Caco-2 (cell line): ENCODE measurements at regions not wholly inside any gene's neighbourhood (a gene's known extent, or its start where the extent isn't known, plus 50 kb on each side); places are given as distances from the start of the nearest gene placed in this dataset.
A peak's percentile ranks its signal among the peaks of the same experiment; 100 is the strongest.

Source experiments
- BruUV-seq: library from RNA; stranded (reverse); fragments of 400-500 nt; replicated peaks from 2 replicates; lab custom pipeline; 2021; lab: Mats Ljungman, UMichigan
- CTCF ChIA-PET: fragments of 300-600 bp; sonication (Branson Sonifier 250); formaldehyde crosslinking; loops from one replicate; lab custom pipeline; 2022; ENCODE audit warnings: antibody characterized with exemption; lab: Charles Lee
- POLR2A ChIA-PET: fragments of 300-600 bp; sonication (Branson Sonifier 250); formaldehyde crosslinking; loops from one replicate; lab custom pipeline; 2022; ENCODE audit warnings: antibody characterized with exemption; lab: Charles Lee
- DNase-seq, 2 experiments: peaks; one replicate each; pipeline versions ENCODE4 v3.0.0 to v3.0.0-alpha.2; 2020 to 2022
- H3K27me3 ChIP-seq: replicated peaks from 2 replicates; pipeline ENCODE4 v1.6.0; 2011; ENCODE audit warnings: low read length; ENCODE audit not compliant: control insufficient read depth, insufficient read depth
- H3K36me3 ChIP-seq: 2 replicates; pipeline ENCODE4 v1.5.1; 2011; ENCODE audit warnings: low read length; ENCODE audit not compliant: control insufficient read depth, insufficient read depth
- H3K4me1 ChIP-seq: fragments of 250-450 bp; sonication (Bioruptor Pico); 2 replicates; pipeline ENCODE4 v1.5.1; 2020; ENCODE audit warnings: mild to moderate bottlenecking
- H3K4me3 ChIP-seq: 2 replicates; pipeline ENCODE4 v1.5.1; 2011; ENCODE audit warnings: low read depth, mild to moderate bottlenecking, control low read depth, low read length
- H3K9me3 ChIP-seq: fragments of 250-450 bp; sonication (Bioruptor Pico); 2 replicates; pipeline ENCODE4 v1.5.1; 2020; ENCODE audit warnings: mild to moderate bottlenecking, moderate library complexity
- H3K27ac Mint-ChIP-seq: one replicate; pipeline ENCODE4 v1.8.0; 2022; ENCODE audit warnings: mixed read lengths; ENCODE audit not compliant: unreplicated experiment
- H3K27me3 Mint-ChIP-seq: one replicate; pipeline ENCODE4 v1.8.0; 2022; ENCODE audit warnings: mixed read lengths; ENCODE audit not compliant: insufficient read depth, unreplicated experiment
- H3K36me3 Mint-ChIP-seq: one replicate; pipeline ENCODE4 v1.8.0; 2022; ENCODE audit warnings: mild to moderate bottlenecking, mixed read lengths; ENCODE audit not compliant: insufficient read depth, unreplicated experiment
- H3K4me1 Mint-ChIP-seq: one replicate; pipeline ENCODE4 v1.8.0; 2022; ENCODE audit warnings: low read depth, mixed read lengths; ENCODE audit not compliant: unreplicated experiment
- H3K4me3 Mint-ChIP-seq: one replicate; pipeline ENCODE4 v1.8.0; 2022; ENCODE audit warnings: mild to moderate bottlenecking, moderate library complexity, mixed read lengths; ENCODE audit not compliant: unreplicated experiment
- H3K9me3 Mint-ChIP-seq: one replicate; pipeline ENCODE4 v1.8.0; 2022; ENCODE audit warnings: mixed read lengths; ENCODE audit not compliant: unreplicated experiment
- CTCF ChIP-seq, 2 experiments: fragments of 200-600 bp in 1 of 2; IDR thresholded peaks; 1 replicate in 1 of 2; 2 replicates in 1 of 2; pipeline versions ENCODE4 v1.5.1 to v1.8.0; 2011 to 2022; ENCODE audit warnings: antibody characterized with exemption in 1 of 2, control low read depth in 1 of 2, inconsistent platforms in 1 of 2, low read depth in 1 of 2, low read length in 1 of 2, mild to moderate bottlenecking in 1 of 2, moderate library complexity in 1 of 2; ENCODE audit not compliant: insufficient read depth in 1 of 2, severe bottlenecking in 1 of 2, unreplicated experiment in 1 of 2
- intact Hi-C: fragments of 100-400 bp; cut with micrococcal nuclease; formaldehyde crosslinking; loops from one replicate; pipeline ENCODE4 v1.10.0; 2022; ENCODE audit not compliant: unreplicated experiment

DNA sequence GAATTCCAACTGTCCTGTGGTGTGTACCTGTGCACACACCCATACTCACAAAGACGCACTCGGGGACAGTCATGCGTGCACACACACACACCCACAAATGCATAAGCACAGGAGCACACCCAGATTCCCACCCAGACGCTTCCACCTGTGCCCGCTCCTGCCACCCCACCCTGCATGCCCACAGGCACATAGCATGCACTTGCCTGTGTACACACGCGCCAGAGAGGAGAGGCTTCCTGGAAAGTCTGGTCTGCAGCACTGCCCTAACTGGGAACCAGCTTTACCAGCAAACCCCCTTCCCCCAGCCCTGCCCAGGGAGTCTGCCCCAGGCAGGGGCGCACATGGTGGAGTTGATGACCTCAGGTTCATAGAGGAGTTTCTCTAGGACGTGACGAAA, 246.2 kb downstream of the UACA start:
- H3K4me3 ChIP-seq: no peak overlapping the region
- no peaks in the 10 kb centered on the region for H3K9me3 ChIP-seq
- no TSS peak for BruUV-seq
- no peak for TF ChIP-seq CTCF (IDR thresholded peaks at IDR 0.05; ENCODE audit: insufficient read depth in 1 of 2, low read depth in 1 of 2, low read length in 1 of 2, severe bottlenecking in 1 of 2, unreplicated experiment in 1 of 2)
- no peaks in the 10 kb centered on the region for H3K36me3 ChIP-seq
- CTCF ChIA-PET: interaction anchor here (0.6 to 1.0 kb wide), 3 partner anchors 52 to 116 kb away, joined by 3 to 5 read pairs (median 4); no protein-coding TSS in a partner anchor
- Mint-ChIP-seq H3K36me3 (peaks cover 9% of the 10 kb centered on the region), H3K4me3 (no peak overlapping the region), H3K27ac (no peak overlapping the region), H3K27me3 (no peaks in the 10 kb centered on the region), H3K9me3 (peaks cover 9% of the 10 kb centered on the region), H3K4me1 (peaks cover 10% of the 10 kb centered on the region)
- no peaks in the 10 kb centered on the region for H3K27me3 ChIP-seq
- peaks cover 11% of the 10 kb centered on the region; the same call in 1 of the 2 replicates for H3K4me1 ChIP-seq
- DNase-seq: no peak
- intact Hi-C loops: loop anchor here (2.0 kb wide), 1 partner anchor 120 kb away; no protein-coding TSS in a partner anchor
- POLR2A ChIA-PET: no interaction called here

DNA sequence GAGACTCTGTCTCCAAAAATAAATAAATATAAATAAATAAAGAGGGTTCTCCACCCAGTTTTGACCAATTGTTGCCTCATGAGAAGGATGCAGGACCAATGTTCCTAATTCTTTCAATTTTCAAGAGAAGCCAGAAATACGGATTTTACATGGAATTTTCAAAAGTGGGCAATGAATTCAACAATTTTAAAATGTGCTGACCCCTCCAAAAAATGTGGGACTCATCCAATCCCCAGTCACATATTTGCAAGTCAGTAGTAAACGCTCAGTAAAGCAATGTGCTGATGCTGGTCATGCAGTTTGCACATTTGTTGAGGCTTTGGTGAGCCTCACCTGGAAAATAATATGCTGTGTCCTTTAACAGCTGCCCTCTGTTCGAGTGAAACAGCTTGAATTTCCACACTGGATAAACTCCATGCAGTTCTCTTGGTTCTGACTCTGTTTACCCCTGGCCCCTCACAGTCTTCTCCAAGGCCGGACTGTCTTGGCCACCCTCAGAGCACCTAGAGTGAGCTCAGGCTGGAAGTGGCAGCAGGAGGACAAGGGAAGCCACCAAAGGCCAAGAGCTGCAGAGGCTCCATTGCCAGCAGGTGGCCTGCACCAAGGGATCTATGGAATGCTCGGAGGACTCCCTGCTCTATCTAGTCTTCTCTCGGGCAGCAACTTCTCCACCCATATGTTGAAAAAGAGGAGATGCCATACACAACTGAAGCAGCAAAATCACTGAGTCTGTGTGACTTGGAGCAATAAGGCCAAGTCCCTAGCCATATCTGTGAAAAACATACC, 246.8 kb downstream of the UACA start:
- peaks cover 9% of the 10 kb centered on the region for H3K36me3 Mint-ChIP-seq
- no peak overlapping the region for H3K4me3 Mint-ChIP-seq
- no peak overlapping the region for H3K4me3 ChIP-seq
- no peaks in the 10 kb centered on the region for H3K27me3 ChIP-seq
- CTCF ChIA-PET: interaction anchor here (0.6 to 1.0 kb wide), 4 partner anchors 52 to 120 kb away, joined by 3 to 5 read pairs (median 4); no protein-coding TSS in a partner anchor
- POLR2A ChIA-PET: no interaction called here
- no peak for DNase-seq
- H3K27ac Mint-ChIP-seq: no peak overlapping the region
- H3K4me1 ChIP-seq: peaks cover 11% of the 10 kb centered on the region; the same call in 1 of the 2 replicates
- intact Hi-C loops: loop anchor here (2.0 kb wide), 1 partner anchor 120 kb away; no protein-coding TSS in a partner anchor
- peaks cover 10% of the 10 kb centered on the region for H3K4me1 Mint-ChIP-seq
- no peaks in the 10 kb centered on the region for H3K36me3 ChIP-seq
- peak in 1 of 2 experiments; percentile 31 for TF ChIP-seq CTCF (IDR thresholded peaks at IDR 0.05; ENCODE audit: insufficient read depth in 1 of 2, low read depth in 1 of 2, low read length in 1 of 2, severe bottlenecking in 1 of 2, unreplicated experiment in 1 of 2)
- no TSS peak for BruUV-seq
- no peaks in the 10 kb centered on the region for H3K27me3 Mint-ChIP-seq
- no peaks in the 10 kb centered on the region for H3K9me3 ChIP-seq
- peaks cover 9% of the 10 kb centered on the region for H3K9me3 Mint-ChIP-seq

GRCh38 chr15:70514251-70514650, 249.1 kb downstream of the UACA start:
- ChIA-PET POLR2A (interaction anchor here (0.6 kb wide), 1 partner anchor 418 kb away, joined by 3 read pairs; no protein-coding TSS in a partner anchor), CTCF (no interaction called here)
- intact Hi-C loops: no loop called here
- TF ChIP-seq CTCF (IDR thresholded peaks at IDR 0.05; ENCODE audit: insufficient read depth in 1 of 2, low read depth in 1 of 2, low read length in 1 of 2, severe bottlenecking in 1 of 2, unreplicated experiment in 1 of 2): no peak
- no peak overlapping the region for H3K4me3 Mint-ChIP-seq
- no peak overlapping the region for H3K27ac Mint-ChIP-seq
- BruUV-seq: no TSS peak
- H3K27me3 ChIP-seq: no peaks in the 10 kb centered on the region
- H3K36me3 ChIP-seq: no peaks in the 10 kb centered on the region
- peaks cover 23% of the 10 kb centered on the region for H3K9me3 ChIP-seq
- no peak for DNase-seq
- H3K4me1 Mint-ChIP-seq: peaks cover 10% of the 10 kb centered on the region
- no peak overlapping the region for H3K4me3 ChIP-seq
- H3K4me1 ChIP-seq: peaks cover 14% of the 10 kb centered on the region
- H3K9me3 Mint-ChIP-seq: peaks cover 20% of the 10 kb centered on the region
- peaks cover 9% of the 10 kb centered on the region for H3K36me3 Mint-ChIP-seq
- no peaks in the 10 kb centered on the region for H3K27me3 Mint-ChIP-seq
